ENCODE measurements at regions not wholly inside any gene's neighbourhood (a gene's known extent, or its start where the extent isn't known, plus 50 kb on each side); places are given as distances from the start of the nearest gene placed in this dataset.

DNA sequence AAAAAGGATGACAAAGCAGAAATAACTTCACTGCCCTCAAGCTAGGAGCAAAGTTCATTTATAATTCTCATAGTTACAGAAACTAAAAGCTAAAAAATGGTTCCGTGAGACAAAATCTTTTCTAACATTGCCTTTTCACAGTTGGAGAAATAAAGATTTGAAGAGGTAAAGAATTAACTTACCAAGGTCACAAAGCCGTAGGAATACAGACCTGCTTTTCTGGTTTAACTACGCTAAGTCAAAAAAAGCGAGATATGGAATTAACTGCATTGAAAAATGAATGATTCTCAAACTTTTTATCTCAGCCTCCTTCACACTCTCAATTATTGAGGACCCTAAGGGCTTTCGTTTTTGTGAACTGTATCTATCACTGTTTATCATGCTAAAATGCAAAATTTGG is 95.3 kb downstream of the SLC17A6 start:
- no peak for DNase-seq

DNA sequence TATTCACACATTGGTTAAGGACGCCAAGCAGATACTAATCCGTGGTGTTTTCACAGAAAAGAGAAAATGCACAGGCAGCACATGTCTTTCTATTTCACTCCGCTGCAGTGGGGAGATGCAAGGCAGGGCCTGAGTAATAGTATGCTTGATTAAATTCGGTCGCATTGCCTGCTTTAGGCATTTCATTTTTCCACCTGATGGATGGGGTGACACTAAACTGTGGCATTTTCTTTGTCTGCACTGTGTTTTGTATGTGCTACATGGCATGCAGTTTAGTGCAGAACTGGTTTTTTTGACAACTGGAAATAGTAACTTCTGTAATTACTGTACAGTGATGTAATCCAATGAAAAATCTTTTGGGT is 94.9 kb downstream of the SLC17A6 start:
- no peak for DNase-seq

DNA sequence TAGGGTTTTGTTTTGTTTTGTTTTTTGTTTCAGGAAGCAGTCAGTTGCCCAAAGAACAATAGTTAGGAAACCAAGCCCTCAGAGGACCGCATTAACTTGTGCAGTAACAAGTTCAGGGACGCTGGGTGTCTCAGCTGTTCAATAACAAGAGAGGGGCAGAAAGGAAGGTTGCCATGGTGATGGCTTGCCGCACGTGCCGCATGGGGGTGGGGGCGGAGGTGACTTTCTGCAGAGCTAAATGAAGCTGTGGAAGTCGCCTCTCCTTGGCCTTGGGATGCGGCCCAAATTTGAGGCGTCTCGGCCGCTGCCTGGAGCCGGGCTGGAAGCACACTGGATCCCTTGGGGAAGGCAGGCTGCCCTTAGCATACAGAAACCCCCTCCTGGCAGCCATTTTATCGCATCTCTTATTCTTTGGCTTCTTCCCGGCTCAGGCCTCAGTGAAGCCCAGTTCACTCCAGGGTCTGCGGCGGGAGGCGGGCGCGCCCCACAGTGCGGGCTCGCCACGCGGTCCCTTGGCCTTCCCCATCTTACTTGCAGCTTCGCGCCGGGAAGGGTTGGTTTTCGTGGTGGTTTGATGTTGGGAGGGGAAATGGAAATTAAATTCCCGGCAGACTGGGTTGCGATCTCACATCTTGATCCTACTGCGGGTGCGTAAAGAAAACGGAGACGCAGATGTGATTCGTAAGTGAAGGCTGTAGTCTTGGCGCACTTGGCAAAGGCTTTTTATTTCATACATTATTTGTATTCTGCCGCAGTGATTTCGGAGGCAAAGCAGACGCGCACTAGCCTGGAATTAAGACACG is 94.3 kb downstream of the SLC17A6 start:
- peak; percentile 71 for DNase-seq

DNA sequence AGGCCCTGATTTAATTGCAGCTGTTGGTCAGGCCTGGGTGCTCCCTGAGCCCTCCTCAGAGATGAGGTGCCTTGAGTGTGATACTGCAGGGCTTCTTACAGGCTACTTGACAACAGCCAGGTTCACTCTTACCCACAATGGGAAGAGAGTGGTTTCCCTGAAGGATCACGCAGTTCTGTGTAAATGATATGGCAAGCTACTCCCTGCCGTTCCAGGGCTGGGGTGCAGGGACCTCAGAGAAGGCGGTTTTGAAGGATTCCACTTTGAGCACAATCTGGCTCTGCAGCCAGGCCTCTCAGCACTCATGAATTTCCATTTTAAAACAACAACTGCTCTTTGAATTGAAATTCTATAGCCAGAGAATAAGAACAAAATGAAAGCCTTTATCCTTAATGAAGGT is 92.9 kb downstream of the SLC17A6 start:
- DNase-seq, result no peak

DNA sequence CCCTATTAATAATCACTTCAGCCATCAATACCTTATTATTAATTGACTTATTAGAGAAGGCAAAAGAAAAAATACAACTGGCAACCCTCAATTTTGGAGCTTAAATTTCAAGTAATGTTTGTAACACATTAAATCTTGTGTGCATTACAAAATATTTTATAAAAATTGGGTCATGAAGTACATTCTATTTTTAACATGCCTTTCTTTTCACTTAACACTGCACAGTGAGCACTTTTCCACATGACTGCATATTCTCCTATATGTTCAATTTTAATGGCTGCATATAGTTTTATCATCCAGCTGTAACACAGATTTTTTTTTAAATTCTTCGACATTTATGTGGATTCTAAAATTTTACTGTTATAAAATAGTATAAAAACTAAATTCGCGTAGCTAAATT is 92.5 kb downstream of the SLC17A6 start:
- DNase-seq, result no peak

DNA sequence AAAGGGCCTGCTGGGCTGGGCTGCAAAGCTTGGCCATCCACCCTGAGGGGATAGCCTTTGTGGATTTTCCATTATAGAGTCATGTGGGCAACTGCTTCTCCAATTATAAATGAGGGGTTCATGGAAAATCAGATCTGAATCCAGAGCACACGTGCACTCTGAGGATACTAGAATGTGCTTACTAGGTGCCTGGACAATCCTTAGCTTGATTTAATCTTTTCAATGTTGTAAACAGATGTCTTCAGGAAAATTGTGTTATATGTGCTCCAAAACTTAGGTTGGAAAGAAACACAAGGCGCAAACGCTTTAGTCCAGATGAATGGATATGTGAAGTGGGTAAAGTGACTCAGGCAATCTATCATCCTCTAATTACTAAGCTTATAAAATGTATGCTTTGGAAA is 92.0 kb downstream of the SLC17A6 start:
- DNase-seq, result no peak
